ENCODE measurements at regions not wholly inside any gene's neighbourhood (a gene's known extent, or its start where the extent isn't known, plus 50 kb on each side); places are given as distances from the start of the nearest gene placed in this dataset.
"Not testable (repeated sequence)": the region's sequence is repeated elsewhere in the genome, so short reads cannot be mapped to it uniquely, and the experiment has no call there.

- dilution Hi-C loops (cut with MboI; ENCODE audit: extremely low pct_ligation_motif_present, low sequenced_read_pairs): no loop called here
- DNase-seq (ENCODE audit: low read depth, low spot score) (no peak), FAIRE-seq (no peak)
- no peaks in the 10 kb centered on the region for H3K9me1 ChIP-seq (ENCODE audit: control insufficient read depth, extremely low read depth, insufficient read depth, low read length)
- H3K36me3 ChIP-seq (ENCODE audit: control insufficient read depth in 2 of 2, extremely low read depth in 1 of 2, insufficient read depth in 2 of 2, low read length in 2 of 2): peaks cover 8 to 23% of the 10 kb centered on the region in 2 experiments
- peaks cover 35% of the 10 kb centered on the region for H3K4me1 ChIP-seq (ENCODE audit: control insufficient read depth, extremely low read depth, insufficient read depth, low read length)
- peaks cover 27% of the 10 kb centered on the region for H4K20me1 ChIP-seq (ENCODE audit: control insufficient read depth, extremely low read depth, insufficient read depth, low read length)
- TF ChIP-seq, protein P1, sequence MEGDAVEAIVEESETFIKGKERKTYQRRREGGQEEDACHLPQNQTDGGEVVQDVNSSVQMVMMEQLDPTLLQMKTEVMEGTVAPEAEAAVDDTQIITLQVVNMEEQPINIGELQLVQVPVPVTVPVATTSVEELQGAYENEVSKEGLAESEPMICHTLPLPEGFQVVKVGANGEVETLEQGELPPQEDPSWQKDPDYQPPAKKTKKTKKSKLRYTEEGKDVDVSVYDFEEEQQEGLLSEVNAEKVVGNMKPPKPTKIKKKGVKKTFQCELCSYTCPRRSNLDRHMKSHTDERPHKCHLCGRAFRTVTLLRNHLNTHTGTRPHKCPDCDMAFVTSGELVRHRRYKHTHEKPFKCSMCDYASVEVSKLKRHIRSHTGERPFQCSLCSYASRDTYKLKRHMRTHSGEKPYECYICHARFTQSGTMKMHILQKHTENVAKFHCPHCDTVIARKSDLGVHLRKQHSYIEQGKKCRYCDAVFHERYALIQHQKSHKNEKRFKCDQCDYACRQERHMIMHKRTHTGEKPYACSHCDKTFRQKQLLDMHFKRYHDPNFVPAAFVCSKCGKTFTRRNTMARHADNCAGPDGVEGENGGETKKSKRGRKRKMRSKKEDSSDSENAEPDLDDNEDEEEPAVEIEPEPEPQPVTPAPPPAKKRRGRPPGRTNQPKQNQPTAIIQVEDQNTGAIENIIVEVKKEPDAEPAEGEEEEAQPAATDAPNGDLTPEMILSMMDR (optimal IDR thresholded peaks at IDR 0.05 in 1 of 3, IDR thresholded peaks at IDR 0.05 in 1 of 3, conservative IDR thresholded peaks at IDR 0.05 in 1 of 3; ENCODE audit: extremely low read depth in 1 of 3, insufficient read depth in 2 of 3, low read length in 3 of 3): no peak
- no peaks in the 10 kb centered on the region for H3K9me3 ChIP-seq (ENCODE audit: control insufficient read depth, low read depth, low read length)
- H3K27ac ChIP-seq (ENCODE audit: control insufficient read depth, insufficient read depth, low read length): peak overlapping the region; percentile 22
- no peak overlapping the region for H3K9ac ChIP-seq (ENCODE audit: control insufficient read depth, extremely low read depth, insufficient read depth, low read length)
- peak overlapping the region; percentile 35 for H3K4me2 ChIP-seq (ENCODE audit: control insufficient read depth, extremely low read depth, insufficient read depth, low read depth, low read length)
- H3K4me3 ChIP-seq (ENCODE audit: control insufficient read depth in 2 of 3, extremely low read depth in 1 of 3, insufficient read depth in 2 of 3, low read depth in 1 of 3, low read length in 3 of 3): peak overlapping the region in 1 of 3 experiments; percentile 21
- H3K27me3 ChIP-seq (ENCODE audit: control insufficient read depth, extremely low read depth, insufficient read depth, low read length): no peaks in the 10 kb centered on the region
- no peak overlapping the region for H2AFZ ChIP-seq (ENCODE audit: control insufficient read depth, low read length)
- H3K79me2 ChIP-seq (ENCODE audit: control insufficient read depth, insufficient read depth, low read length): peaks cover 64% of the 10 kb centered on the region
These were observed 60.7 kb upstream of the IFNE start for GRCh38 chr9:21542787-21543186.

DNA sequence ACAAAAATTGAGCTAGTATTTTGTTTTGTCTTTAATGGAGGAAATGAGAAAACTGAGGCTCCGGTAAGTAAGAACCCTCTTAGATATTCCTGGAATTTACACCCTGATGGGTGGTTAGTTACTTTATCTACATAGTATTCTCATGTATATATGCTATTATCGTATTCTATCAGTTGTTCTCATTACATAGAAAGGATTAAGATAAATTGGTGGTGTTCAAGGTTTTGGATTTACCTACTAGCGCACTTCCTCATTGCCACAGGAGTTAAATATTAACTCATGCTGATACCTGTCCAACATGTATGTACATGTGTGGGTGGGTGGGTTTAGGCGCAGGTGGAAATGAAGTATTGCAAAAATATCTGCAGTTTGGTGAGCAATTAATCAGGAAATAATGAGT lies 61.1 kb upstream of the IFNE start:
- FAIRE-seq (peak; percentile 61), DNase-seq (ENCODE audit: low read depth, low spot score) (no peak)
- Histone ChIP-seq H2AFZ (ENCODE audit: control insufficient read depth, low read length) (no peak overlapping the region), H3K36me3 (ENCODE audit: control insufficient read depth in 2 of 2, extremely low read depth in 1 of 2, insufficient read depth in 2 of 2, low read length in 2 of 2) (peaks cover 9 to 23% of the 10 kb centered on the region in 2 experiments), H3K9me3 (ENCODE audit: control insufficient read depth, low read depth, low read length) (no peaks in the 10 kb centered on the region), H3K27ac (ENCODE audit: control insufficient read depth, insufficient read depth, low read length) (peak overlapping the region; percentile 22), H3K9ac (ENCODE audit: control insufficient read depth, extremely low read depth, insufficient read depth, low read length) (no peak overlapping the region), H3K9me1 (ENCODE audit: control insufficient read depth, extremely low read depth, insufficient read depth, low read length) (no peaks in the 10 kb centered on the region), H4K20me1 (ENCODE audit: control insufficient read depth, extremely low read depth, insufficient read depth, low read length) (peaks cover 31% of the 10 kb centered on the region), H3K4me1 (ENCODE audit: control insufficient read depth, extremely low read depth, insufficient read depth, low read length) (peaks cover 39% of the 10 kb centered on the region), H3K79me2 (ENCODE audit: control insufficient read depth, insufficient read depth, low read length) (peaks cover 68% of the 10 kb centered on the region), H3K4me3 (ENCODE audit: control insufficient read depth in 2 of 3, extremely low read depth in 1 of 3, insufficient read depth in 2 of 3, low read depth in 1 of 3, low read length in 3 of 3) (peak overlapping the region in 1 of 3 experiments; percentile 21), H3K4me2 (ENCODE audit: control insufficient read depth, extremely low read depth, insufficient read depth, low read depth, low read length) (peak overlapping the region; percentile 35), H3K27me3 (ENCODE audit: control insufficient read depth, extremely low read depth, insufficient read depth, low read length) (no peaks in the 10 kb centered on the region)
- dilution Hi-C loops (cut with MboI; ENCODE audit: extremely low pct_ligation_motif_present, low sequenced_read_pairs): no loop called here
- TF ChIP-seq, protein P1 (optimal IDR thresholded peaks at IDR 0.05 in 1 of 3, IDR thresholded peaks at IDR 0.05 in 1 of 3, conservative IDR thresholded peaks at IDR 0.05 in 1 of 3; ENCODE audit: extremely low read depth in 1 of 3, insufficient read depth in 2 of 3, low read length in 3 of 3): no peak
- no peak for TF ChIP-seq EZH2 (IDR thresholded peaks at IDR 0.05; ENCODE audit: low read length)

GRCh38 chr9:21543816-21544215 lies 61.7 kb upstream of the IFNE start:
- H2AFZ ChIP-seq (ENCODE audit: control insufficient read depth, low read length); DNase-seq (ENCODE audit: low read depth, low spot score); H3K27me3 ChIP-seq (ENCODE audit: control insufficient read depth, extremely low read depth, insufficient read depth, low read length); H3K4me3 ChIP-seq (ENCODE audit: control insufficient read depth in 2 of 3, extremely low read depth in 1 of 3, insufficient read depth in 2 of 3, low read depth in 1 of 3, low read length in 3 of 3); H3K9me3 ChIP-seq (ENCODE audit: control insufficient read depth, low read depth, low read length); FAIRE-seq; H3K9ac ChIP-seq (ENCODE audit: control insufficient read depth, extremely low read depth, insufficient read depth, low read length); H3K27ac ChIP-seq (ENCODE audit: control insufficient read depth, insufficient read depth, low read length); H3K9me1 ChIP-seq (ENCODE audit: control insufficient read depth, extremely low read depth, insufficient read depth, low read length); dilution Hi-C loops (cut with MboI; ENCODE audit: extremely low pct_ligation_motif_present, low sequenced_read_pairs): not testable (repeated sequence)
- peaks cover 71% of the 10 kb centered on the region for H3K79me2 ChIP-seq (ENCODE audit: control insufficient read depth, insufficient read depth, low read length)
- peaks cover 37% of the 10 kb centered on the region for H4K20me1 ChIP-seq (ENCODE audit: control insufficient read depth, extremely low read depth, insufficient read depth, low read length)
- peaks cover 9 to 23% of the 10 kb centered on the region in 2 experiments for H3K36me3 ChIP-seq (ENCODE audit: control insufficient read depth in 2 of 2, extremely low read depth in 1 of 2, insufficient read depth in 2 of 2, low read length in 2 of 2)
- peaks cover 45% of the 10 kb centered on the region for H3K4me1 ChIP-seq (ENCODE audit: control insufficient read depth, extremely low read depth, insufficient read depth, low read length)
- peak overlapping the region; percentile 35 for H3K4me2 ChIP-seq (ENCODE audit: control insufficient read depth, extremely low read depth, insufficient read depth, low read depth, low read length)
